ENCODE measurements at regions not wholly inside any gene's neighbourhood (a gene's known extent, or its start where the extent isn't known, plus 50 kb on each side); places are given as distances from the start of the nearest gene placed in this dataset.
A peak's percentile ranks its signal among the peaks of the same experiment; 100 is the strongest.
"Not testable (repeated sequence)": the region's sequence is repeated elsewhere in the genome, so short reads cannot be mapped to it uniquely, and the experiment has no call there.

DNA sequence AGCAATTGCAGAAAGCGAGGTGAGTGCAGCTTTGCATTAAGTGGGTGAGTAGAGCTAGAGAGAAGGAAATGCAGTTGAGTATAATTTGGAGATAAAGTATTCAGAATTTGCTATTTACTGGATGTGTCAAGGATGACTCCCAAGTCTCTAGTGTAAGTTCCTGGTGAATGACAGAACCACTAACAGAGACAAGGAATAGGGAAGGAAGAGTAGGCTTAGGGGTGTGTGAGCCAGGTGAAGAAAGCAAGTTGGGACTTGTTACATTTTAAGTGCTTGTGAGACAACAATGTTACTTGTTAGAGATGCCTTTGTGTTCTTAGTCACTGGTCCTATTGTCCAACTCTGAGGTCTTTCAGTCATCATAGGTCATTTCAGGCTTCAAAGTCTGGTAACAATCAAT lies 70.8 kb downstream of the TBC1D26 start:
- not testable (repeated sequence) for H3K4me3 ChIP-seq (ENCODE audit: low read depth, low read length); DNase-seq (ENCODE audit: low read depth)

DNA sequence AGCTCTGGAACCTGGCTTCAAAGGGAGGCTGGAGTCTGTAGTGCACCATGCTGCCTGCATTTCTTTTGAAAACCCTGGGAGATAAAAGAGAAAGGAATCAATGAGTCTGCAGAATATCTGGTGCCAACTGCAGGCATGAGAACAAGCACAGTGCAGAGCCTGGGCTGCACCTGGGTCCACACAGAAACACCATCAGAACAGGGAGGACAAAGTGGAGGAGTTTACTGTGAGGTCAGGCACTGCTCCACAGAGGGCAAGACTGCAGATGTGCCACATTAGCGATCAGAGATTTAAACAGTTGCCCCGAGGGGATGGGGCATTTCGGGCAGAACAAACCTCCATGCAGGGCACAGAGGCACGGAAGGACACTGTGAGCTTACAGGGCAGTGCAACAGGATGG lies 74.7 kb downstream of the TBC1D26 start:
- not testable (repeated sequence) for H3K4me3 ChIP-seq (ENCODE audit: low read depth, low read length); DNase-seq (ENCODE audit: low read depth)

DNA sequence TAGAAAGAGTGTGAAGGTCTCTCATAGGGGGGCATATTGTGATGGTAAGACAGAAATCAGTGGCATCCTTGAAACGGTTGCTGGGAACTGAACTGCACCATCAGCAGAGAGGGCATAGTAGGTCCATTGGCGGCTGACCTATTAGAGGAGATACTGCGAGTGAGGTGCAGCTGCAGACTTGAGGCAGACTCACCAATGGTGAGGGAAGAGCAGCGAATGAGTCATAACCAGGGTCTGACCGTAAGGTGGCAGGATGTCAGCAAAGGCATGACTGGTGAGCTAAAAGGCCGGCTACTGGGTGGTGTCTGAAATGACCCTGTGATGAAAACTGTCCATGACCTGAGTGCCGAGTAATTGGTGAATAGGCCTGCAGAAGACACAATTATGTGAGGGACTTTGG lies 81.3 kb downstream of the TBC1D26 start:
- DNase-seq (ENCODE audit: low read depth); H3K4me3 ChIP-seq (ENCODE audit: low read depth, low read length): not testable (repeated sequence)

DNA sequence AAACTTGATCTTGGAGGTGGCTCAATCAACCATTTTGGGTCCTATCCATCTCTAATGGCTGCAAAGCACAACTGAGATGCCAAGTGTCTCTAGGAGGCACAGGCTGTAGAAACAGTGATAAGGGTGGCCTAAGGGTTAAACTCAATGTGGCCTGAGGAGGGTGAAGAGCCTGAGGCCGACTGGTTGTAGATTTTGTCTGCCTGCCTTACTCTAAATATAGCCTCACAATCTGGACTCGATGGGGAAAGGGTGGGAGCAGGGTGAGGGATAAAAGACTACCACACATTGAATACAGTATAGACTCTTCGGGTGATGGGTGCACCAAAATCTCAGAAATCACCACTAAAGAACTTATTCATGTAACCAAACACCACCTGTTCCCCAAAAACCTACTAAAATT lies 81.9 kb downstream of the TBC1D26 start:
- not testable (repeated sequence) for H3K4me3 ChIP-seq (ENCODE audit: low read depth, low read length); DNase-seq (ENCODE audit: low read depth)

DNA sequence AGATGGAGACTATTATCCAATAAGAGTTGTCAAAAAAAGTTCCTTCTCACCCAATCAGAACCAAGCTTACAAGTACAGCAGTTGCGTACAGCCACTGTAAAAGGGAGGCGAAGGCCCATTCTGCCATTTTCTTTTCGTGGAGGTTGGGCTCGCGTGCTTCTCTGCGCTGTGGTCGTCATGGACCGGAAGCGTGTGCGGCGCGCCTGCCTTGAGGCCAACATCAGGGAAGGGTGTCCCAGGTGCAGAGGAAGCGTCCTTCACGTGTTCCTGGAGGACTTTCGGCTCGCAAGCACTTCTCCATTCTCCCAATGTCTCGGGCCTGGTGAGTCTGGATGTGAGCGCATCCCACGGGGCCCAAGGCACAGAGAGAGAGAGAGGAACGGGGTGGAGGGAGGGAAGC lies 85.8 kb downstream of the TBC1D26 start:
- not testable (repeated sequence) for DNase-seq (ENCODE audit: low read depth); H3K4me3 ChIP-seq (ENCODE audit: low read depth, low read length)

DNA sequence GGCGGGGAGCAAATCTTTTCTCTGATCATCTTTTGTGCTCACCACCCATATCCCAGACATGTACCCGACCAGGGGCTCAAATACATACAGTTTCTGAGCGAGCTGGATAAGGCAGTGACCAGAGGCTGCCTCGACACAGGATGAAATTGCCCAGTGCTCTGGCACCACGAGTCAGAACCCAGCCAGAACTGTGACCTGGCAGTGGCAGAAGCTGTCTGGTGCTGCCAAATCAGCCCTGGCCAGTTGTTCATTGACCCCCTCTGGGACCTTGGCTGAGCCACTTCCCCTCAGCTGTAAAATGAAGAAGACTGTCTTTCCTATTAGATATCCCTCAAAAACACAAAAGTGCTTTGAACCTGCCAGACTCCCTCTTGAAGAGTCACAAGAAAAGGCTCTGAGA lies 90.2 kb downstream of the TBC1D26 start:
- DNase-seq (ENCODE audit: low read depth); H3K4me3 ChIP-seq (ENCODE audit: low read depth, low read length): not testable (repeated sequence)

DNA sequence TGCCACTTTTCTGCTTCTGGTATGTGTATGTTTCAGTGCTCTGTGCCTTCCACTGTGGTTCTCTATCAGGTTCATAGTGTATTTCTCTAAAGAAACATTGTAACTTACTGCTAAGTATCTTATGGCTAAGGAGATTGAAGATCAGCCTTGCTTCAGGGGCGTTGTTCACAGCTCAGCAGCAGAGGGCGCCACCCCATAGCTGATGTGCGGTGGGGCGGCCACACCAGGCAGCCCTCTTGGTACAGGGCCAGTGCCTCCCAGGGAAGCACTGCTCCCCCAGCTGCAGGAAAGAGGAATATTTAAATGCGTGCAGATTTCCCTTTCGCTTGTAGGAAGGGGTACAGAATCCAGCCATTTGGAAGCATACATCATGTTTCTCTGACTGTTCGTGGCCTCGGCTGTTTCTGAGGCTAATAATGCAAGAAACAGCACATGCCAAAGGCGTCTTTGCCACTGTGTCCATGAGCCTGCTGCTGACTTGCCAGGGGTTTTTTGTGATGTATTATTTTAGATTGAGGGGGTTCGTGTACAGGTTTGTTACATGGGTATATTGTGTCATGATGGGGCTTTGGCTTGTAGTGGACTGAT lies 96.7 kb downstream of the TBC1D26 start:
- H3K4me3 ChIP-seq (ENCODE audit: low read depth, low read length); DNase-seq (ENCODE audit: low read depth): not testable (repeated sequence)

DNA sequence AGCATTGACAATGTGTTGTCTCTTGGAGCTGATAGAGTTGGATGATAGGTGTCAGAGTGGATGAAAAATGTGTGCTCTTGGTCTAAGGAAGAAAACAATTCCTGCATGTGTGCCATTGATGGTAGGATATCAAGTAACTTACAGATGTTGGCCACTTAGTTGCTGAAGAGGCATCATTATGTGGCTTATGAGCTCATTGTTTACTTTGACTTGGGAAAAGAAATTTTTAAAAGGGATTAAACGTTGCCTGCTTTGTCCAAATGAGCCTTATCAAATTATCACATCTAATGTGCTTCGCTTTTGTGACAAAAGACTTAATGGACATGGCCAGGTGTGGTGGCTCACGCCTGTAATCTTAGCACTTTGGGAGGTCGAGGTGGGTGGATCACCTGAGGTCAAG lies 98.1 kb downstream of the TBC1D26 start:
- DNase-seq (ENCODE audit: low read depth); H3K4me3 ChIP-seq (ENCODE audit: low read depth, low read length): not testable (repeated sequence)

DNA sequence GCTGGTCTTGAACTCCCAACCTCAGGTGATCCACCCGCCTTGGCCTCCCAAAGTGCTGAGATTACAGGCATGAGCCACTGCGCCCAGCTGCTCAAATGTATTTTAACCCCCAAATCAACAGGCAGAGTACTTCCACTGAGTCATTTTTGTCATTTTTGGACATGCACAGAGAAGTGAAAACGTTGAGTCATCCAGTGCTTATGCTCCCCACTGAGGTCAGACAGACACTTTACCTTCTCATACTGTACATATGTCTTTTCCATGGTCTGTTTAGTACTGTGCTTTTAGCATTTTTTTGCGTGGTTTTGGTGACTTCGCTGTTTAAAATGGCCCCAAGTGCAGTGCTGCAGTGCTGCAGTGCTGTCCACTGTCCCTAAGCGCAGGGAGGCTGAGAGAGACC lies 99.1 kb downstream of the TBC1D26 start:
- not testable (repeated sequence) for H3K4me3 ChIP-seq (ENCODE audit: low read depth, low read length)
- peak; percentile 36 for DNase-seq (ENCODE audit: low read depth)

DNA sequence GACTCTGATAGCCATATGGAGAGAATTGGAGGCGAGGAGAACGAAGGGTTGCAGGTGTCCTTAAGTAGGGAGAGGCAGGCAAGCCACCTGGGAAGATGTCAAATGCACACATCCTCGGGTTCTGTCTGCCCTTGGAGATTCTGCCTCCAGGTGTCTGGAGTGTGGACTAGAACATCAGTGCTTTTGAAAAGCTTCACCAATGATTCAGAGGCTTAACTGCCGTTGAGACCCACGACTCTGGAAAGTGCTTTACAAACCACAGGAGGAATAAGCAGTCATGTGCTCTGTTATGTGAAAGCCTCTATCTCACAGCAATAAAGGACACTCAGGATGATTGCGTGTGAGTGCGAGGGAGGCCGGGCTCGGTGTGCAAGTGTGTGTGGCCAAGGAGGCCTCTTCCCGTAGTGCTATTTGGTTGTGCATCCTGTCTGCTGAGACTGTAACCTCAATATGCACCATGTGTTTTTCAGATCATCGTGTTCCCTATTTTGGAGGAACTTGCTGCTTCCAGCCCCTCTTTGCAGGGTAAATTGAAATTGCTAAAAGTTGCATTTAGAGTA lies 100.9 kb downstream of the TBC1D26 start:
- not testable (repeated sequence) for DNase-seq (ENCODE audit: low read depth); H3K4me3 ChIP-seq (ENCODE audit: low read depth, low read length)

DNA sequence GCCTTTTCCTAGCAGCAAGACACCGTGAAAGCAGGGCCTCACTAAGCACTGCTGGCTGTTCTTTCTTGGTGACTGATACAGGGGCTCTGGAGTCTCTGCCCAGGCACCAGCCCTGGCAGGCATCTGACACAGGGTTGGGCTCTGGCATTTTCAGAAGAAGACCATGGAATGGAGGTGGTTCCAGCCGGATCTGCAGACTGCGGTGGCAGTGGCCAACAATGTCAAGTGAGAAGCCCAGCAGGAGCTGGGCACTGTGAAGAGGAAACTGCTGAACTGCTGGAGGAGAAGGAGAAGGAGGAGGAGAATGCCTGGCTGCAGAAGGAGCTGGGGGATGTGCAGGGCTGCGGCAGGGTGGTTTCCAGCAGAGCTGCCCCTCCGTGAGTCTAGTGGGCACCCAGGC lies 101.8 kb downstream of the TBC1D26 start:
- DNase-seq (ENCODE audit: low read depth); H3K4me3 ChIP-seq (ENCODE audit: low read depth, low read length): not testable (repeated sequence)

DNA sequence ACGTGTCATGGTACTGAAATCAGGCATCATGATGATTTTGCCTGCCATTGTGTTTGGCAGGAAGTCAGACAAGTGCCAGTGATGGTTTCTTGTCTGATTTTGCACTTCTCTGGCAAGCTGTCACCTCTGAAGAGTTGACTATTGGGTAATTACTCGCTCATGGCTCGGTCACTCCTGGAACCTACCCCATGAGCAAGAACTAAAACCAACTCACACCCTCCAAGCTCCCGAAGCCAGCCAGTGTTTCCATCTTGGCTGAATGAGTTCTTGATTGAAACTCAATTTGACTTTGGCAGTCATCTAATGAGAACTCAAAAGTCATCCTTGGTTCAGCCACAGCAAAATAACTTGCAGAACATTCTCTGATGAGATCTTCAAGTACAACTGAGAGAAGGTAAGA lies 103.4 kb downstream of the TBC1D26 start:
- DNase-seq (ENCODE audit: low read depth); H3K4me3 ChIP-seq (ENCODE audit: low read depth, low read length): not testable (repeated sequence)

DNA sequence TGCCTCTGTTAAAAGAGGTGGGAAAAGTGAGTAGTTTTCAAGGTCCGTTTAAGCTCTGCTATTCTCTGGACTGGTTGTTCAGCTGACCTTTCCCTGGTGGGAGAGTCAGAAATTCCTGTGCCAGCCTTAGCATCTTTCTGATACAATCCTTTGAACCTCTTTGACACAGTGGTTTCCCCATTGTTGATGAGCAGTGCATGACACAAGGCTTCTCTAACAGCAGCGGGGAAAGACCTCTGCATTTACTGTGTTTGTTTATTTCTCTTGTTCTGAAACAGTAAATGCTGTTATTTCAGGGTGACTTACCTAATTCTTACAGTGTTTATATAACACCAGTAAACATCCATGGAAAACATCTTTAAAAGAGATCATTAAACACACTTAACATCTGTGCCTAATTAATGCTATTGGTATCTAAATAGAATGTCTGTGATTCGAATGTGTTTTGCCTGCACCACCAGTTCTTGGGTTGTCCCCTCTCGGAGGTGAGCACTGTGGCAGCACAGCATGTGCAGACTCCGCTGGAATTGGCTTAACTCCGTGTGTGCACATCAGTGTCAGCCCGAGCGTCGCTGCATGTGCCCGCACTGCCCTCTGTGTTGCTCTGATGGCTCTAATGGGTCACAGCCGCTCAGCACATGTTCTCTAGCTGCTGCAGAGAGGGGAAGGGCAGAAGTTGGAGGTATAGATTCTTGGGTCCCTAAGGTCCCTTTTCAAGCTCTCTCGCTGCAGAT lies 104.3 kb downstream of the TBC1D26 start:
- H3K4me3 ChIP-seq (ENCODE audit: low read depth, low read length); DNase-seq (ENCODE audit: low read depth): not testable (repeated sequence)

DNA sequence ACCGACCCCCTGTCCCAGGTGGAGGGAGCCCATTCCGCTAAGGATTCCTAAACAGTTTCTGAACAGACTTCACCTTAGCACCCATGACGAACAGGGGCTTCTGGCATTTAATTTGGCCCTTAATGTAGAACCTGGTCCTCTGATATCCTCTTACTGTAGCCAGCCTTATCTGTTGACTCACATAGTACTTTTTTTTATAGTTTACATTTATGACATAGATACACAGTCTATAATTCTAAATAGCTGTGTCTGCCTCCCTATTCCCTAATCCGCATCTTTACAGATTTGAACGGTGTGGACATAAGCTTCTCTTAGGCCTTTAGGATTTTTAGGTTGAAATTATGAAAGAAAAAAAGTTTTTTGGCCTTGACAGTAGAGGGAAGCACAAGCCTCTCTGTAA lies 104.9 kb downstream of the TBC1D26 start:
- not testable (repeated sequence) for DNase-seq (ENCODE audit: low read depth); H3K4me3 ChIP-seq (ENCODE audit: low read depth, low read length)

DNA sequence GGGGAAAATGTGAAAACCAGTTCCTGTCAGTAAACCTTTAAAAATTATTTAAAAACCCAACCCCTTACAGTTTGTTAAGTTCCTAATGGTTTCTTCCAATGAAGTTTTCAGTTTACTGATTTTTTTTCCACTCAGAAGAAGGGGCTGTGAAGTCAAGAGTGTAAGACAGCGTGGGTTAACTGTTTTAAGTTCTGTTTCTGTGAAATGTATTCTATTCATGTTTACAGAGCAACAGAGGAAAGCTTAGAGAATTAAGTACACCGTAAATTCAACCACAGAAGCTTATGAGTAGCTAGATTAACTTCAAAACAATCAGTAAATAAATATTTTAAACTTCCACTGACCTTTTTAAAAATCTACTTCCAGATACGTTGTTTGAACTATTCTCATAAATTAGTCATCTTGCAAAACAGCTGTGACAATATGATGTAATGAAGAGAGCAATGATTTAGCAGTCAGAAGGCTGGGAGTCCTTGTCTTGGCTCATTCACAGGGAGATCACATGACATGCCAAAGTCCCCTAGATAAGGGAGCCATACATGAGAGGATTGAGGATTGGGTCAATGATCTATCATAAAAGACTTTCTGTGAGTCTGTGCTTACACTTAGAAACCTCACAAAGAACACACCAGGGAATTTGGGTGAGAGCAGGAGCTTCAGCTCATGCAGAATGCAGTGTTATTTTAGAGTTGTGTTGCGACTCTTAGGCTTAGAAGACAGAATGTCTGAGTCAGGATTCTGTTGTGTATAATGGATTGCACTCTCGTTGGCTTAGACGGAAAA lies 97.3 kb upstream of the ADORA2B start:
- not testable (repeated sequence) for H3K4me3 ChIP-seq (ENCODE audit: low read depth, low read length)
- DNase-seq (ENCODE audit: low read depth) = peak; percentile 44

DNA sequence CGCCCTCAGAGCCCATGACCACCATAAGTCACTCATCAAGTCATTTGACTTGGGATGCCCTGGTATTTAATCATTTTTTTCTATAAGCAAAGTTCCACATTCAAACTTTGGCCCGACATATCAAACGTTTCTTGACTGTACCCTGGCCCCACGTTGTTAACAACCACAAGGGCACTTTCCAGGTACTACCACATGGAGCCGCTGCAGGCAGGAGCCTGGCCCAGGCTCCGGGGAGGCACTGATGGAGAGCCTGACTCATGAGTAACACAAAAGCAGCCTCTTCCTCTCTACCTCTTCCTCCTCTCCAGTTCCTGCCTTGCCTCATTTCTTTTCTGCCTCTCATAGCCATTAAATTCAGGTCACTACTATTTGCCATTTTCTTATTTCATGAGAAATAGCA lies 95.9 kb upstream of the ADORA2B start:
- DNase-seq (ENCODE audit: low read depth); H3K4me3 ChIP-seq (ENCODE audit: low read depth, low read length): not testable (repeated sequence)

DNA sequence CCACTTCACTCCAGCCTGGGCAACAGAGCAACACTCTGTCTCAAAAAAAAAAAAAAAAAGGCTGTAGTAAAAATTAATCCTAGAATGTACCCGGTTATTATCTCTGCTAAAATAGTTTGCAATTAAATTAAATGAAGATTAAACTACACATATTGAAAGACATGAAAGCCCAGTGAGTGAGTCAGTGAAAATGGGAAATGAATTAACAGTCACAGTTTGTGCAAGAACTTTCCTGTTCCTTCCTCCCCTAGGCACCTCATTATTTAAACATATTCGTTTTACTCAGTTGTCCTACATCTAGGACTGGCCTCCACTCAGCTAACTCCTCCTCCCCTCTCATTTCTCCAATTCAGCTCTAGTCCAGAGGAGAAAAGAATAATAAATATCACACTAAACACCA lies 94.9 kb upstream of the ADORA2B start:
- not testable (repeated sequence) for H3K4me3 ChIP-seq (ENCODE audit: low read depth, low read length); DNase-seq (ENCODE audit: low read depth)

DNA sequence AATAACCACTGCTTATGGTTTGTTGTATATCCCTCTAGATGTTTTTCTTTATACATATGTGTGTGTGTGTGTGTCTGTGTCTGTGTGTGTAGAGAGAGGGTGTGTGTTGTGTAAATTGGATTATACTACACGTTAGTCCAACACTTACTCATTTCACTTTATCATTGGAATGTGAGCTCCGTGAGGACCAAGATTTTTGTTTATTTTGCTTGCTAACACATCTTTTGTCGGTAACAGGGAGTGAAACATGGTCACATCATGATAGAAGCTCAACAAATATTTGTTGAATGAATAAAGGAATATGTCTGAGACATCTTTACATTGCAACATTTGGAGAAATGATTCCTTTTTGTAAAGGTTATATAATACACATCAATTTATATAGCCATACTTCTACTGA lies 94.2 kb upstream of the ADORA2B start:
- DNase-seq (ENCODE audit: low read depth); H3K4me3 ChIP-seq (ENCODE audit: low read depth, low read length): not testable (repeated sequence)

DNA sequence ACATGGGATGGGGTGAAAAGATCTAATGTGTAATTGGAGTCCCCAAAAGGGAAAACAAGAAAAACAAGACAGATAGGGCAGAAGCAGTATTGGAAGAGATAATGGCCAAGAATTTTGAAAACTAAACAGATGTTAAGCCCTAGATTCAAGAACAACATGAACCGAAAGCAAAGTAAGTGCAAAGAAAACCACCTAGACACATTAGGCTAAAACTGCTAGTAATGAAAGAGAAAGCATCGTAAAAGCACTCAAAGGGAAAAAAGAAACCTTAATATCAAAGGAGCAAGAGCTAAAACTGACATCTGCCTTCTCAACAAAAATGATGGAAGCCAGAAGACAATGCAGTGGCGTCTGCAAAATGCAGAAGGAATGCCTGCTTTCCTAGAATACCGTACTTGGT lies 92.1 kb upstream of the ADORA2B start:
- H3K4me3 ChIP-seq (ENCODE audit: low read depth, low read length); DNase-seq (ENCODE audit: low read depth): not testable (repeated sequence)

DNA sequence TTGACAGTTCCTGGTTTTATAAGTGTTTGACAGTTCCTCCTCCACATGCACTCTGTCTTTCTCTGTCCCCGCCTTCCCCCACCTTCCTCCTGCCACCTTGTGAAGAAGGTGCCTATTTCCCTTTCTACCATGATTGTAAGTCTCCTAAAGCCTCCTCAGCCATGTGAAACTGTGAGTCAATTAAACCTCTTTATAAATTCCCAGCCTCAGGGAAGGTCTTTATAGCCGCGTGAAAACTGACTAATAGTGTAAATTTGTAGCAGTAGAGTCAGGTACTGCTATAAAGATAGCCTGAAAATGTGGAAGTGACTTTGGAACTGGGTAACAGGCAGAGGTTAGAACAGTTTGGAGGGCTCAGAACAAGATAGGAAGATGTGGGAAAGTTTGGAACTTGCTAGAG lies 88.7 kb upstream of the ADORA2B start:
- H3K4me3 ChIP-seq (ENCODE audit: low read depth, low read length); DNase-seq (ENCODE audit: low read depth): not testable (repeated sequence)

Measured in skeletal muscle cell (primary cell).